SW480 (cell line): ENCODE measurements at regions not wholly inside any gene's neighbourhood (a gene's known extent, or its start where the extent isn't known, plus 50 kb on each side); places are given as distances from the start of the nearest gene placed in this dataset.
"Not testable (repeated sequence)": the region's sequence is repeated elsewhere in the genome, so short reads cannot be mapped to it uniquely, and the experiment has no call there.

ENCODE experiments used
- DNase-seq: peaks from one replicate; pipeline ENCODE4 v3.0.0-alpha.2; 2016; ENCODE audit warnings: low spot score

GRCh38 chr5:24135536-24135935, 509.2 kb downstream of the CDH10 start:
- no peak for DNase-seq

- no peak for DNase-seq
These were observed 503.7 kb downstream of the CDH10 start for GRCh38 chr5:24141046-24141445.

- DNase-seq: no peak
These were observed 502.4 kb downstream of the CDH10 start for GRCh38 chr5:24142341-24142740.

GRCh38 chr5:24145806-24146205, 499.0 kb downstream of the CDH10 start:
- DNase-seq: no peak

- DNase-seq: no peak
These were observed 483.2 kb downstream of the CDH10 start for GRCh38 chr5:24161559-24161958.

GRCh38 chr5:24162343-24162742, 482.4 kb downstream of the CDH10 start:
- no peak for DNase-seq

GRCh38 chr5:24163091-24163490, 481.7 kb downstream of the CDH10 start:
- DNase-seq: no peak

- DNase-seq: no peak
These were observed 477.0 kb downstream of the CDH10 start for GRCh38 chr5:24167806-24168205.

- DNase-seq: no peak
These were observed 474.8 kb downstream of the CDH10 start for GRCh38 chr5:24170026-24170425.

- not testable (repeated sequence) for DNase-seq
These were observed 473.8 kb downstream of the CDH10 start for GRCh38 chr5:24170930-24171329.

- DNase-seq: no peak
These were observed 467.0 kb downstream of the CDH10 start for GRCh38 chr5:24177821-24178220.

- no peak for DNase-seq
These were observed 460.8 kb downstream of the CDH10 start for GRCh38 chr5:24183981-24184380.

GRCh38 chr5:24188216-24188925, 456.4 kb downstream of the CDH10 start:
- no peak for DNase-seq

- no peak for DNase-seq
These were observed 448.0 kb downstream of the CDH10 start for GRCh38 chr5:24196789-24197188.

GRCh38 chr5:24208686-24209106, 436.1 kb downstream of the CDH10 start:
- DNase-seq: no peak

GRCh38 chr5:24215114-24215513, 429.7 kb downstream of the CDH10 start:
- no peak for DNase-seq

- DNase-seq: no peak
These were observed 421.9 kb downstream of the CDH10 start for GRCh38 chr5:24222876-24223275.

GRCh38 chr5:24225051-24225450, 419.7 kb downstream of the CDH10 start:
- DNase-seq: no peak

- no peak for DNase-seq
These were observed 418.3 kb downstream of the CDH10 start for GRCh38 chr5:24226479-24226878.

- DNase-seq: not testable (repeated sequence)
These were observed 416.9 kb downstream of the CDH10 start for GRCh38 chr5:24227881-24228280.

GRCh38 chr5:24232041-24232440, 412.7 kb downstream of the CDH10 start:
- no peak for DNase-seq

- peak; percentile 42 for DNase-seq
These were observed 411.8 kb downstream of the CDH10 start for GRCh38 chr5:24232929-24233498.

- no peak for DNase-seq
These were observed 408.8 kb downstream of the CDH10 start for GRCh38 chr5:24235946-24236345.

GRCh38 chr5:24245821-24246220, 399.0 kb downstream of the CDH10 start:
- DNase-seq: no peak
